HPDE6-E6E7 (cell line): ENCODE measurements at regions not wholly inside any gene's neighbourhood (a gene's known extent, or its start where the extent isn't known, plus 50 kb on each side); places are given as distances from the start of the nearest gene placed in this dataset.
"Not testable (repeated sequence)": the region's sequence is repeated elsewhere in the genome, so short reads cannot be mapped to it uniquely, and the experiment has no call there.

ENCODE experiments used
- DNase-seq: peaks from one replicate; pipeline ENCODE4 v3.0.0; 2011; ENCODE audit warnings: missing footprints; ENCODE audit errors: extremely low spot score

GRCh38 chr16:66207139-66207882, 159.2 kb upstream of the CDH5 start:
- DNase-seq = no peak

- no peak for DNase-seq
Observed at GRCh38 chr16:66206363-66206762, 160.1 kb upstream of the CDH5 start.

- DNase-seq = no peak
Observed at GRCh38 chr16:66205287-66206231, 160.9 kb upstream of the CDH5 start.

GRCh38 chr16:66204756-66205155, 161.7 kb upstream of the CDH5 start:
- DNase-seq = no peak

- no peak for DNase-seq
Observed at GRCh38 chr16:66203476-66203875, 163.0 kb upstream of the CDH5 start.

- no peak for DNase-seq
Observed at GRCh38 chr16:66199189-66199588, 167.3 kb upstream of the CDH5 start.

- no peak for DNase-seq
Observed at GRCh38 chr16:66198641-66199040, 167.8 kb upstream of the CDH5 start.

GRCh38 chr16:66197668-66198278, 168.7 kb upstream of the CDH5 start:
- DNase-seq = no peak

GRCh38 chr16:66196770-66197169, 169.7 kb upstream of the CDH5 start:
- no peak for DNase-seq

- no peak for DNase-seq
Observed at GRCh38 chr16:66194866-66195265, 171.6 kb upstream of the CDH5 start.

- no peak for DNase-seq
Observed at GRCh38 chr16:66193543-66194229, 172.8 kb upstream of the CDH5 start.

GRCh38 chr16:66190411-66190810, 176.1 kb upstream of the CDH5 start:
- no peak for DNase-seq

- DNase-seq = no peak
Observed at GRCh38 chr16:66189951-66190350, 176.5 kb upstream of the CDH5 start.

GRCh38 chr16:66188917-66189725, 177.4 kb upstream of the CDH5 start:
- DNase-seq = no peak

- no peak for DNase-seq
Observed at GRCh38 chr16:66186251-66186785, 180.2 kb upstream of the CDH5 start.

GRCh38 chr16:66182592-66182991, 183.9 kb upstream of the CDH5 start:
- no peak for DNase-seq

GRCh38 chr16:66176731-66177130, 189.8 kb upstream of the CDH5 start:
- no peak for DNase-seq

GRCh38 chr16:66176111-66176510, 190.4 kb upstream of the CDH5 start:
- DNase-seq = no peak

GRCh38 chr16:66175636-66176035, 190.9 kb upstream of the CDH5 start:
- DNase-seq = no peak

- DNase-seq = no peak
Observed at GRCh38 chr16:66175058-66175457, 191.4 kb upstream of the CDH5 start.

GRCh38 chr16:66173796-66174195, 192.7 kb upstream of the CDH5 start:
- DNase-seq = not testable (repeated sequence)
